Esophagus (tissue), 2 donors: ENCODE measurements at regions not wholly inside any gene's neighbourhood (a gene's known extent, or its start where the extent isn't known, plus 50 kb on each side); places are given as distances from the start of the nearest gene placed in this dataset.

ENCODE experiments used
- H3K27ac ChIP-seq, 2 donors: one replicate each; pipeline ENCODE4 v1.5.1; 2013; ENCODE audit warnings: low read depth in 2 of 2, mild to moderate bottlenecking in 2 of 2, inconsistent platforms in 1 of 2, low read length in 1 of 2, moderate library complexity in 1 of 2
- H3K27me3 ChIP-seq, 2 donors: one replicate each; pipeline ENCODE4 v1.6.1; 2013; ENCODE audit warnings: low read length in 2 of 2, control low read depth in 1 of 2, mild to moderate bottlenecking in 1 of 2; ENCODE audit not compliant: insufficient read depth in 2 of 2, control insufficient read depth in 1 of 2
- H3K36me3 ChIP-seq, 2 donors: one replicate each; pipeline ENCODE4 v1.6.1; 2013; ENCODE audit warnings: low read length in 1 of 2; ENCODE audit not compliant: control insufficient read depth in 2 of 2, insufficient read depth in 2 of 2
- H3K4me1 ChIP-seq, 2 donors: one replicate each; pipeline ENCODE4 v1.6.1; 2013; ENCODE audit warnings: low read length in 1 of 2; ENCODE audit not compliant: control insufficient read depth in 2 of 2, insufficient read depth in 2 of 2
- H3K4me3 ChIP-seq, 2 donors: one replicate each; pipeline ENCODE4 v1.5.1; 2013; ENCODE audit warnings: low read length in 2 of 2, mild to moderate bottlenecking in 2 of 2, low read depth in 1 of 2, moderate library complexity in 1 of 2
- H3K9me3 ChIP-seq, 2 donors: one replicate each; pipeline ENCODE4 v1.6.1; 2013; ENCODE audit warnings: mild to moderate bottlenecking in 2 of 2, low read depth in 1 of 2, low read length in 1 of 2, moderate library complexity in 1 of 2; ENCODE audit not compliant: control insufficient read depth in 2 of 2, insufficient read depth in 1 of 2
- WGBS, 2 donors: extraction: QIAGEN DNeasy Blood & Tissue Kit; methylation state at CpG; one replicate each; pipeline ENCODE4 v1.1.7; 2013; 5-methylcytosine and 5-hydroxymethylcytosine counted together
- donor health status: healthy with polysubstance abuse.
- donor health status: Bipolar disorder and iron deficiency.

GRCh38 chr18:11432360-11432811 is 177.0 kb upstream of the SLC35G4 start:
- Histone ChIP-seq H3K36me3 (no peaks in the 10 kb centered on the region), H3K4me3 (no peak overlapping the region), H3K27ac (no peak overlapping the region), H3K9me3 (peaks cover 4 to 7% of the 10 kb centered on the region in 2 donors), H3K4me1 (no peaks in the 10 kb centered on the region), H3K27me3 (no peaks in the 10 kb centered on the region)
- WGBS, 2 donors, result 93 to 97% methylated on average over 35 to 36 of the region's 36 CpGs

GRCh38 chr18:11429876-11430275 is 179.5 kb upstream of the SLC35G4 start:
- Histone ChIP-seq H3K4me3 (no peak overlapping the region), H3K27me3 (no peaks in the 10 kb centered on the region), H3K4me1 (no peaks in the 10 kb centered on the region), H3K36me3 (no peaks in the 10 kb centered on the region), H3K27ac (no peak overlapping the region), H3K9me3 (peaks cover 4 to 7% of the 10 kb centered on the region in 2 donors)
- WGBS, 2 donors, result 58 to 85% methylated on average over 2 of the region's 2 CpGs

- H3K4me3 ChIP-seq, result no peak overlapping the region
- WGBS, 2 donors, result 74 to 82% methylated on average over 7 of the region's 7 CpGs
Measured at GRCh38 chr18:11425211-11425610, 184.2 kb upstream of the SLC35G4 start.

GRCh38 chr18:11419338-11419737 is 190.1 kb upstream of the SLC35G4 start:
- Histone ChIP-seq H3K4me1 (no peaks in the 10 kb centered on the region), H3K9me3 (no peaks in the 10 kb centered on the region), H3K27me3 (no peaks in the 10 kb centered on the region), H3K36me3 (no peaks in the 10 kb centered on the region), H3K27ac (no peak overlapping the region), H3K4me3 (no peak overlapping the region)
- 39 to 44% methylated on average over 1 of the region's 1 CpG for WGBS, 2 donors

More at GRCh38 chr18:11425211-11425610, 184.2 kb upstream of the SLC35G4 start:
- Histone ChIP-seq H3K36me3 (no peaks in the 10 kb centered on the region), H3K9me3 (peaks cover 0 to 2% of the 10 kb centered on the region in 2 donors), H3K27ac (no peak overlapping the region), H3K4me1 (no peaks in the 10 kb centered on the region), H3K27me3 (no peaks in the 10 kb centered on the region)

GRCh38 chr18:11412811-11413210 is 196.6 kb upstream of the SLC35G4 start:
- no peaks in the 10 kb centered on the region for H3K4me1 ChIP-seq
- H3K4me3 ChIP-seq, result no peak overlapping the region
- H3K27me3 ChIP-seq, result no peaks in the 10 kb centered on the region
- H3K27ac ChIP-seq, result no peak overlapping the region
- H3K36me3 ChIP-seq, result no peaks in the 10 kb centered on the region
- H3K9me3 ChIP-seq, result no peaks in the 10 kb centered on the region
- 71% methylated on average over 5 of the region's 5 CpGs for WGBS, 2 donors

GRCh38 chr18:11411048-11411447 is 198.3 kb upstream of the SLC35G4 start:
- H3K27me3 ChIP-seq, result no peaks in the 10 kb centered on the region
- no peaks in the 10 kb centered on the region for H3K36me3 ChIP-seq
- no peaks in the 10 kb centered on the region for H3K9me3 ChIP-seq
- no peak overlapping the region for H3K4me3 ChIP-seq
- H3K27ac ChIP-seq, result no peak overlapping the region
- H3K4me1 ChIP-seq, result no peaks in the 10 kb centered on the region

- H3K9me3 ChIP-seq, result no peaks in the 10 kb centered on the region
- H3K4me1 ChIP-seq, result no peaks in the 10 kb centered on the region
- H3K4me3 ChIP-seq, result no peak overlapping the region
- 54 to 73% methylated on average over 3 of the region's 3 CpGs for WGBS, 2 donors
- no peaks in the 10 kb centered on the region for H3K27me3 ChIP-seq
- H3K27ac ChIP-seq, result no peak overlapping the region
- no peaks in the 10 kb centered on the region for H3K36me3 ChIP-seq
Measured at GRCh38 chr18:11408555-11409065, 200.8 kb upstream of the SLC35G4 start.

GRCh38 chr18:11407940-11408339 is 201.5 kb upstream of the SLC35G4 start:
- H3K36me3 ChIP-seq, result no peaks in the 10 kb centered on the region
- WGBS, 2 donors, result 60 to 62% methylated on average over 3 of the region's 3 CpGs
- no peak overlapping the region for H3K4me3 ChIP-seq
- no peaks in the 10 kb centered on the region for H3K4me1 ChIP-seq
- H3K9me3 ChIP-seq, result no peaks in the 10 kb centered on the region
- H3K27ac ChIP-seq, result no peak overlapping the region
- no peaks in the 10 kb centered on the region for H3K27me3 ChIP-seq

GRCh38 chr18:11405804-11406203 is 203.6 kb upstream of the SLC35G4 start:
- H3K9me3 ChIP-seq, result no peaks in the 10 kb centered on the region
- no peak overlapping the region for H3K27ac ChIP-seq
- 79 to 86% methylated on average over 5 of the region's 5 CpGs for WGBS, 2 donors
- H3K27me3 ChIP-seq, result no peaks in the 10 kb centered on the region
- H3K4me3 ChIP-seq, result no peak overlapping the region
- H3K36me3 ChIP-seq, result no peaks in the 10 kb centered on the region
- H3K4me1 ChIP-seq, result no peaks in the 10 kb centered on the region

GRCh38 chr18:11400703-11401102 is 208.7 kb upstream of the SLC35G4 start:
- 66 to 76% methylated on average over 1 of the region's 1 CpG for WGBS, 2 donors
- no peak overlapping the region for H3K4me3 ChIP-seq
- H3K36me3 ChIP-seq, result no peaks in the 10 kb centered on the region
- H3K27ac ChIP-seq, result no peak overlapping the region
- no peaks in the 10 kb centered on the region for H3K4me1 ChIP-seq
- H3K27me3 ChIP-seq, result no peaks in the 10 kb centered on the region
- H3K9me3 ChIP-seq, result no peaks in the 10 kb centered on the region
